Ovary (tissue), 3 donors: ENCODE measurements at regions not wholly inside any gene's neighbourhood (a gene's known extent, or its start where the extent isn't known, plus 50 kb on each side); places are given as distances from the start of the nearest gene placed in this dataset.

ENCODE experiments used
- CTCF ChIP-seq, 3 donors: fragments of 450-650 bp in 2 of 3; fragments of 200-600 bp in 1 of 3; IDR thresholded peaks; one replicate each; pipeline versions ENCODE4 v1.5.1 to v1.8.0; 2016 to 2022; ENCODE audit warnings: antibody characterized with exemption in 3 of 3, mild to moderate bottlenecking in 1 of 3
- EP300 ChIP-seq: sonication (generic); formaldehyde crosslinking; IDR thresholded peaks from one replicate; pipeline ENCODE4 v1.6.1; 2017; ENCODE audit warnings: antibody characterized with exemption
- POLR2A ChIP-seq: fragments of 450-650 bp; IDR thresholded peaks from one replicate; pipeline ENCODE4 v1.6.1; 2017; ENCODE audit warnings: antibody characterized with exemption, mild to moderate bottlenecking, moderate library complexity
- donor health status: DM: no; HTN: no; CAD: no.

DNA sequence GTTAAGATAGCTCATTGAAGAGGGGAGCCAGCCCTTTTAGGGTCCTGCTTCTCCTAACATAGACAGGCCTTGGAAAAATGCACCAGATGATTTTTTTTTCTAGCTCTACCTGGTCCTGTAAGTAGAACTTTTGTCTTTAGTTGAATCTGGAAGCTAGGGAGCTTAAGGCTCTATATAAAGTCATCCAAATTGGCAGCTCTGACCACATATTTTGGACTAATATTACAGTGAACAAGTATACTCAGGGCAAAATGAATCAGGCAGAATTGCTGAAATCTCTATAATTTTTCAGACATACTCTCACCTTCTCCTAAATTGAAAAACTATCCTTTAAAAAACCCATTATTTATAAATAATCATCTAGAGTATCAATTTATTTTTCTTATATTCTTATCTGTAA lies 375.6 kb downstream of the OSTF1 start:
- TF ChIP-seq EP300 (no peak), CTCF (IDR thresholded peaks at IDR 0.05) (no peak), POLR2A (no peak)
